Uterus (tissue), 3 donors: ENCODE measurements at regions not wholly inside any gene's neighbourhood (a gene's known extent, or its start where the extent isn't known, plus 50 kb on each side); places are given as distances from the start of the nearest gene placed in this dataset.
"Not testable (repeated sequence)": the region's sequence is repeated elsewhere in the genome, so short reads cannot be mapped to it uniquely, and the experiment has no call there.

Experiments
- DNase-seq, 2 donors: peaks; one replicate each; pipeline ENCODE4 v3.0.0-alpha.2; 2019 to 2020
- H3K27ac ChIP-seq, 2 donors: fragments of 200-600 bp; sonication (generic); 1 replicate in 1 of 2; 2 replicates in 1 of 2; pipeline ENCODE4 v1.5.1; 2016 to 2018
- H3K27me3 ChIP-seq, 2 donors: fragments of 200-600 bp; sonication (generic); one replicate each; pipeline ENCODE4 v1.5.1; 2018 to 2019; ENCODE audit warnings: control low read depth in 1 of 2
- H3K36me3 ChIP-seq, 2 donors: fragments of 200-600 bp; sonication (generic); one replicate each; pipeline ENCODE4 v1.5.1; 2019; ENCODE audit warnings: control low read depth in 1 of 2
- H3K4me1 ChIP-seq, 2 donors: fragments of 200-600 bp; sonication (generic); one replicate each; pipeline ENCODE4 v1.5.1; 2018 to 2019; ENCODE audit warnings: control low read depth in 1 of 2
- H3K4me3 ChIP-seq, 2 donors: fragments of 200-600 bp; sonication (generic); 1 replicate in 1 of 2; 2 replicates in 1 of 2; pipeline ENCODE4 v1.5.1; 2018 to 2019; ENCODE audit warnings: mild to moderate bottlenecking in 1 of 2
- H3K9me3 ChIP-seq, 2 donors: fragments of 200-600 bp; sonication (generic); one replicate each; pipeline ENCODE4 v1.5.1; 2019; ENCODE audit warnings: control low read depth in 1 of 2
- POLR2A ChIP-seq, 2 donors: fragments of 450-650 bp; IDR thresholded peaks; one replicate each; pipeline ENCODE4 v1.6.1; 2016; ENCODE audit warnings: antibody characterized with exemption in 2 of 2, mild to moderate bottlenecking in 1 of 2, moderate library complexity in 1 of 2
- intact Hi-C: fragments of 100-400 bp; cut with DNase I; formaldehyde crosslinking; loops from one replicate; pipeline ENCODE4 v1.15.1; 2023; ENCODE audit warnings: low total_unique reads
- TF ChIP-seq, protein P1 (sequence below), 4 experiments: fragments of 200-600 bp in 2 of 4; fragments of 450-650 bp in 2 of 4; sonication (generic) in 2 of 4; IDR thresholded peaks; one replicate each; pipeline ENCODE4 v1.5.1; 2016 to 2019; ENCODE audit warnings: antibody characterized with exemption in 4 of 4, mild to moderate bottlenecking in 2 of 4, moderate library complexity in 1 of 4
- donor health status: DM: yes; HTN: yes; CAD: no.

DNA sequence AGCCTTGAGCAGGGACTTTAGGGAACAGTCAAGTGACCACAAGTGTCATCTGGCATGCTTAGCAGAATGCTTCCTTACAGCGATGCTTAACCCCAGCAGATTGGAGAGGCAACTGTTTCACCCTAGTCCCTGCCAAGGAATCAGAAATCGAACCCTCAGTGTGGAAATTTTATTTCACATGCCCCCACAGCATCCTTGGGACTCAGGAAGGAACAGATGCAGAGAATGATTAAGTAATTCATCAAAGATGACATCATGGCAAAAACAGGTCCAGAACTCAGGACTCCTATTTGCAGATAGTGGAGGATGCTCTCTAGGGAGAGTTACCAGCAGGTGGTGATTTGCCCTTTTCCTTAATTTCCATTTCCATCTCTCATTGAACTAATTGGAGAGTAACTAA, 333.0 kb upstream of the KAZN start:
- Histone ChIP-seq H3K4me1 (no peaks in the 10 kb centered on the region), H3K36me3 (no peaks in the 10 kb centered on the region), H3K27ac (no peak overlapping the region), H3K4me3 (no peak overlapping the region), H3K27me3 (no peaks in the 10 kb centered on the region), H3K9me3 (no peaks in the 10 kb centered on the region)
- TF ChIP-seq POLR2A (IDR thresholded peaks at IDR 0.05) = no peak
- TF ChIP-seq, protein P1, sequence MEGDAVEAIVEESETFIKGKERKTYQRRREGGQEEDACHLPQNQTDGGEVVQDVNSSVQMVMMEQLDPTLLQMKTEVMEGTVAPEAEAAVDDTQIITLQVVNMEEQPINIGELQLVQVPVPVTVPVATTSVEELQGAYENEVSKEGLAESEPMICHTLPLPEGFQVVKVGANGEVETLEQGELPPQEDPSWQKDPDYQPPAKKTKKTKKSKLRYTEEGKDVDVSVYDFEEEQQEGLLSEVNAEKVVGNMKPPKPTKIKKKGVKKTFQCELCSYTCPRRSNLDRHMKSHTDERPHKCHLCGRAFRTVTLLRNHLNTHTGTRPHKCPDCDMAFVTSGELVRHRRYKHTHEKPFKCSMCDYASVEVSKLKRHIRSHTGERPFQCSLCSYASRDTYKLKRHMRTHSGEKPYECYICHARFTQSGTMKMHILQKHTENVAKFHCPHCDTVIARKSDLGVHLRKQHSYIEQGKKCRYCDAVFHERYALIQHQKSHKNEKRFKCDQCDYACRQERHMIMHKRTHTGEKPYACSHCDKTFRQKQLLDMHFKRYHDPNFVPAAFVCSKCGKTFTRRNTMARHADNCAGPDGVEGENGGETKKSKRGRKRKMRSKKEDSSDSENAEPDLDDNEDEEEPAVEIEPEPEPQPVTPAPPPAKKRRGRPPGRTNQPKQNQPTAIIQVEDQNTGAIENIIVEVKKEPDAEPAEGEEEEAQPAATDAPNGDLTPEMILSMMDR (IDR thresholded peaks at IDR 0.05) = no peak
- no peak for DNase-seq
- intact Hi-C loops = no loop called here

DNA sequence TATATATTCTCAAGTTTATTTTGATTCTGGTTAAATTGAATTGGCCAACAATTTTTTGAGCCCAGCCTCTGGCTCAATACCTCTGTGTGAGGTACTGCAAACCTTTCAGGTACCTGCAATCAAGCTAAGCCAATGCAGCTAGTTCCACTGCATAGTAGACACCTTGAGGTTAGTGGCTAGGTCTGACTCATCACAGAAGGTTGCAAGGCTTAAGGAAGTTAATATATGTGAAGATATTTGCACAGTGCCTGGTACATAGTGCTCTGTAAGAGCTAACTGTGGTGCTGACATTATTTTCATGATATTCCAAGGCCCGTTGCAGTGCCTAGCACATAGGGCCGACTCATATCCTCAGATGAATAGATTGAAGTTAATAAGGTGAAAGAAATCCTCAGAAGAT, 330.5 kb upstream of the KAZN start:
- Histone ChIP-seq H3K9me3 (no peaks in the 10 kb centered on the region), H3K27ac (no peak overlapping the region), H3K36me3 (no peaks in the 10 kb centered on the region), H3K27me3 (no peaks in the 10 kb centered on the region), H3K4me1 (no peaks in the 10 kb centered on the region), H3K4me3 (no peak overlapping the region)
- no peak for DNase-seq
- intact Hi-C loops = no loop called here
- no peak for TF ChIP-seq POLR2A (IDR thresholded peaks at IDR 0.05)

DNA sequence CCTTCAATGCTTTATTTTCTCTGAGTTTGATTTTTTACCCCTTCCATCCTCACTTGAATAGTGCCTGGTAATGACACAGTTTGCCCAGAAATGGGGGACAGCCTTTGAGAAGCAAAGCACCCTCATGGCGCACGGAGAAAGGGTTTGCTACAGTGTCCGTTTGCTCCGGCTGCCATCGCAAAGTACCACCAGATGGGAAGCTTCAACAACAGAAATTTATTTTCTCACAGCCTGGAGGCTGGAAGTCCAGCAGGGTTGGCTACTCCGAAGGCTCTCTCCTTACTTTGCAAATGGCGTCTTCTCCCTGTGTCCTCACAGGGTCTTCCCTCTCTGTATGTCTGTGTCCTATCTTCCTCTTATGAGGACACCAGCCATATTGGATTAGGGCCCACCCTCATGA, 327.7 kb upstream of the KAZN start:
- H3K27ac ChIP-seq = no peak overlapping the region
- no peaks in the 10 kb centered on the region for H3K4me1 ChIP-seq
- DNase-seq = no peak
- H3K36me3 ChIP-seq = no peaks in the 10 kb centered on the region
- TF ChIP-seq POLR2A (IDR thresholded peaks at IDR 0.05) = no peak
- TF ChIP-seq, protein P1 (IDR thresholded peaks at IDR 0.05) = no peak
- intact Hi-C loops = no loop called here
- H3K9me3 ChIP-seq = no peaks in the 10 kb centered on the region
- H3K27me3 ChIP-seq = no peaks in the 10 kb centered on the region
- H3K4me3 ChIP-seq = no peak overlapping the region

DNA sequence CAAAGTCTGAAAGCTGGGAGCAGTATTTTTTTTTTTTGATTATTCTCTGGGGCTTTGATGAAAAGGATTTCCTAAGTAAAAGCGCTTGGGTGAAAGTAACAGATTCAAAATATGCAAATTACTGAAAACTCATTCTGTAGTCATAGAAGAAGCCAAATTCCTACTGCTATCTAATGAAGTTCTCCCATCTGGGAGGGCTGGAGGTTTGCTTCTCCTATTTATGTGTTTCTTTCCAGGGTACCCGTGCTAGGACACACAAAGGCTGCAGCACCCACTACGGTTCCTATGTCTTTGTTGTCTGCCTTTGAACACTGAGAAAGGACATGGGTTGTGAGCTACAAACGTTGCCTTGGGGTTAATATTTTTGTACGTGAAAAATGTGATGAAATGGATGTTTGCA, 324.7 kb upstream of the KAZN start:
- Histone ChIP-seq H3K4me1 (no peaks in the 10 kb centered on the region), H3K4me3 (no peak overlapping the region), H3K9me3 (no peaks in the 10 kb centered on the region), H3K36me3 (no peaks in the 10 kb centered on the region), H3K27me3 (no peaks in the 10 kb centered on the region), H3K27ac (no peak overlapping the region)
- TF ChIP-seq, protein P1 (IDR thresholded peaks at IDR 0.05) = no peak
- no peak for TF ChIP-seq POLR2A (IDR thresholded peaks at IDR 0.05)
- intact Hi-C loops = no loop called here
- DNase-seq = no peak

DNA sequence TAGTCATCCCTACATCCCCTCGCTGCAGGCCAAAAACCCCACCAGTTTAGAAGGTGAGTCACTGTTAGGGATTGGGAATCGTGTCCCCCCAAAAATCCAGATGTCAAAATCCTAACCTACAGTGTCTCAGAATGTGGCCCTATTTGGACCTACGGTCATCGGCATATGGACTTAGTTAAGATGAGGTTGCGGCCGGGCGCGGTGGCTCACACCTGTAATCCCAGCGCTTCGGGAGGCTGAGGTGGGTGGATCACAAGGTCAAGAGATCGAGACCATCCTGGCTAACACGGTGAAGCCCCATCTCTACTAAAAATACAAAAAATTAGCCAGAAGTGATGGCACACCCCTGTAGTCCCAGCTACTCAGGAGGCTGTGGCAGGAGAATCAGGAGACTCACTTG, 318.6 kb upstream of the KAZN start:
- DNase-seq, H3K9me3 ChIP-seq, intact Hi-C loops, H3K27ac ChIP-seq, H3K4me1 ChIP-seq, H3K36me3 ChIP-seq, H3K4me3 ChIP-seq, H3K27me3 ChIP-seq: not testable (repeated sequence)

DNA sequence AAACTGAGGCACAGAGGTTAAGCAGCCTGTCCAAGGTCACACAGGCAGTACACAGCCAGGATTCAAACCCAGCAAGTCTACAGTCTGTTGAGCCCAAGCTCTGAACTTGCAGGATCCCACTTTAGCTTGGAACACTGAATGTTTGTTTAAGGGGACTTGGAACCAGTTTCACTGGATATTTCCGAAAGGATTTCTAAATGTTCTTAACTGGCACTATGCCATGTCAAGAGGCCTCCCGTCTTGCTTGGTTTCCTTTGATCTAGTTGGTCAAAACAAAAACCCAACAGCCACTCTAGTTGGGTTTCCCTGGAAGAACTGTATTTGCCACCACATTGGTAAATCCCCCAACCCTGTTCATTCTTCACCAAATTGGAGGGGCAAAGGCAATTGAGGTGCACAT, 317.6 kb upstream of the KAZN start:
- TF ChIP-seq POLR2A (IDR thresholded peaks at IDR 0.05) = no peak
- TF ChIP-seq, protein P1 (IDR thresholded peaks at IDR 0.05) = no peak
- H3K27me3 ChIP-seq = no peaks in the 10 kb centered on the region

More for the DNA sequence above, 317.6 kb upstream of the KAZN start:
- no peaks in the 10 kb centered on the region for H3K4me1 ChIP-seq
- H3K9me3 ChIP-seq = no peaks in the 10 kb centered on the region
- H3K36me3 ChIP-seq = no peaks in the 10 kb centered on the region
- no peak for DNase-seq
- intact Hi-C loops = no loop called here
- H3K4me3 ChIP-seq = no peak overlapping the region
- no peak overlapping the region for H3K27ac ChIP-seq
